GM19324 (cell line): ENCODE measurements at regions not wholly inside any gene's neighbourhood (a gene's known extent, or its start where the extent isn't known, plus 50 kb on each side); places are given as distances from the start of the nearest gene placed in this dataset.
"Not testable (repeated sequence)": the region's sequence is repeated elsewhere in the genome, so short reads cannot be mapped to it uniquely, and the experiment has no call there.

Experiments used
- ATAC-seq: cut with Tn5 transposase; IDR thresholded peaks from one replicate; pipeline ENCODE4 v1.9.1; 2021; ENCODE audit warnings: mild to moderate bottlenecking, moderate library complexity; ENCODE audit not compliant: unreplicated experiment, low FRiP score

- no peak for ATAC-seq
Measured at GRCh38 chr18:22285361-22286140, 116.2 kb downstream of the GATA6 start.

- ATAC-seq = no peak
Measured at GRCh38 chr18:22284581-22285360, 115.4 kb downstream of the GATA6 start.

GRCh38 chr18:22283855-22284254 is 114.5 kb downstream of the GATA6 start:
- ATAC-seq = not testable (repeated sequence)

GRCh38 chr18:22283397-22283796 is 114.0 kb downstream of the GATA6 start:
- ATAC-seq = no peak

- ATAC-seq = no peak
Measured at GRCh38 chr18:22283116-22283395, 113.7 kb downstream of the GATA6 start.

GRCh38 chr18:22282311-22283115 is 113.1 kb downstream of the GATA6 start:
- no peak for ATAC-seq

- no peak for ATAC-seq
Measured at GRCh38 chr18:22280453-22280750, 111.0 kb downstream of the GATA6 start.

GRCh38 chr18:22279741-22280452 is 110.5 kb downstream of the GATA6 start:
- no peak for ATAC-seq

- no peak for ATAC-seq
Measured at GRCh38 chr18:22278798-22279197, 109.4 kb downstream of the GATA6 start.

- no peak for ATAC-seq
Measured at GRCh38 chr18:22277758-22278157, 108.4 kb downstream of the GATA6 start.

GRCh38 chr18:22276334-22276713 is 106.9 kb downstream of the GATA6 start:
- no peak for ATAC-seq

- ATAC-seq = no peak
Measured at GRCh38 chr18:22275706-22276333, 106.4 kb downstream of the GATA6 start.

- no peak for ATAC-seq
Measured at GRCh38 chr18:22273101-22274039, 104.0 kb downstream of the GATA6 start.

GRCh38 chr18:22272242-22272641 is 102.9 kb downstream of the GATA6 start:
- no peak for ATAC-seq

GRCh38 chr18:22271030-22271429 is 101.6 kb downstream of the GATA6 start:
- no peak for ATAC-seq

- ATAC-seq = no peak
Measured at GRCh38 chr18:22268641-22269128, 99.3 kb downstream of the GATA6 start.

GRCh38 chr18:22267697-22268096 is 98.3 kb downstream of the GATA6 start:
- no peak for ATAC-seq

- ATAC-seq = no peak
Measured at GRCh38 chr18:22267225-22267624, 97.8 kb downstream of the GATA6 start.

GRCh38 chr18:22265838-22266237 is 96.4 kb downstream of the GATA6 start:
- ATAC-seq = no peak
